Heart left ventricle (tissue), 13 donors: ENCODE measurements at regions not wholly inside any gene's neighbourhood (a gene's known extent, or its start where the extent isn't known, plus 50 kb on each side); places are given as distances from the start of the nearest gene placed in this dataset.

ENCODE experiments used
- POLR2A ChIP-seq, 2 donors: fragments of 450-650 bp; IDR thresholded peaks; one replicate each; pipeline ENCODE4 v1.6.1; 2017; ENCODE audit warnings: antibody characterized with exemption in 2 of 2, mild to moderate bottlenecking in 2 of 2, moderate library complexity in 2 of 2
- TF ChIP-seq, protein P1 (sequence below), 12 donors: fragments of 200-600 bp; sonication (generic) in 4 of 12; IDR thresholded peaks; one replicate each; pipeline versions ENCODE4 v1.5.0 to v1.8.0; 2018 to 2022; ENCODE audit warnings: antibody characterized with exemption in 12 of 12, mild to moderate bottlenecking in 5 of 12
- donor health status: ischemic (EF 13 %, LVEDD 7.1; RV severe dilation, severe dysfunction).
- donor health status: DM: no; HTN: yes; CAD: no.
- donor health status: DM: no; HTN: no; CAD: no.
- donor health status: ischemic (EF 25% LVEDD 6.9; RV normal size, moderate dysfunction).
- donor health status: ischemic (EF 25% LVEDD 5.7; RV mildly dilated, moderate dysfunction).
- donor health status: ischemic (EF 35%, LVEDD 5.7; RV mildly dilated, moderate dysfunction).
- donor health status: nonischemic (EF 11% LVEDD 7.7; RV severe dilation, severe dysfunction).
- donor health status: DM: yes; HTN: yes; CAD: no.
- donor health status: PGD.
- donor health status: ischemic (EF 29% LVEDD 5.4; RV normal size, mild dysfunction).
- donor health status: nonischemic (EF 23%, LVEDD 6.1; RV moderate dilation, normal function).

GRCh38 chr6:43845646-43846045 is 75.6 kb downstream of the VEGFA start:
- TF ChIP-seq, protein P1, sequence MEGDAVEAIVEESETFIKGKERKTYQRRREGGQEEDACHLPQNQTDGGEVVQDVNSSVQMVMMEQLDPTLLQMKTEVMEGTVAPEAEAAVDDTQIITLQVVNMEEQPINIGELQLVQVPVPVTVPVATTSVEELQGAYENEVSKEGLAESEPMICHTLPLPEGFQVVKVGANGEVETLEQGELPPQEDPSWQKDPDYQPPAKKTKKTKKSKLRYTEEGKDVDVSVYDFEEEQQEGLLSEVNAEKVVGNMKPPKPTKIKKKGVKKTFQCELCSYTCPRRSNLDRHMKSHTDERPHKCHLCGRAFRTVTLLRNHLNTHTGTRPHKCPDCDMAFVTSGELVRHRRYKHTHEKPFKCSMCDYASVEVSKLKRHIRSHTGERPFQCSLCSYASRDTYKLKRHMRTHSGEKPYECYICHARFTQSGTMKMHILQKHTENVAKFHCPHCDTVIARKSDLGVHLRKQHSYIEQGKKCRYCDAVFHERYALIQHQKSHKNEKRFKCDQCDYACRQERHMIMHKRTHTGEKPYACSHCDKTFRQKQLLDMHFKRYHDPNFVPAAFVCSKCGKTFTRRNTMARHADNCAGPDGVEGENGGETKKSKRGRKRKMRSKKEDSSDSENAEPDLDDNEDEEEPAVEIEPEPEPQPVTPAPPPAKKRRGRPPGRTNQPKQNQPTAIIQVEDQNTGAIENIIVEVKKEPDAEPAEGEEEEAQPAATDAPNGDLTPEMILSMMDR (IDR thresholded peaks at IDR 0.05) = no peak
- no peak for TF ChIP-seq POLR2A (IDR thresholded peaks at IDR 0.05)
